Tibial nerve (tissue), 4 donors: ENCODE measurements at regions not wholly inside any gene's neighbourhood (a gene's known extent, or its start where the extent isn't known, plus 50 kb on each side); places are given as distances from the start of the nearest gene placed in this dataset.

Experiments
- DNase-seq, 2 donors: peaks; one replicate each; pipeline ENCODE4 v3.0.0-alpha.2; 2019; ENCODE audit warnings: low spot score in 2 of 2
- H3K27ac ChIP-seq, 4 donors: fragments of 200-600 bp; sonication (generic) in 3 of 4; one replicate each; pipeline ENCODE4 v1.5.1; 2017 to 2019; ENCODE audit warnings: mild to moderate bottlenecking in 1 of 4
- H3K27me3 ChIP-seq, 2 donors: fragments of 200-600 bp; sonication (generic) in 1 of 2; one replicate each; pipeline versions ENCODE4 v1.5.1 to v1.6.0; 2017 to 2019
- H3K36me3 ChIP-seq, 3 donors: fragments of 200-600 bp; sonication (generic); one replicate each; pipeline ENCODE4 v1.5.1; 2018 to 2019
- H3K4me1 ChIP-seq, 4 donors: fragments of 200-600 bp; sonication (generic) in 3 of 4; one replicate each; pipeline ENCODE4 v1.5.1; 2017 to 2019
- H3K4me3 ChIP-seq, 4 donors: fragments of 200-600 bp; sonication (generic) in 3 of 4; one replicate each; pipeline ENCODE4 v1.5.1; 2017 to 2019; ENCODE audit warnings: mild to moderate bottlenecking in 1 of 4, moderate library complexity in 1 of 4
- H3K9me3 ChIP-seq, 4 donors: fragments of 200-600 bp; sonication (generic) in 3 of 4; one replicate each; pipeline ENCODE4 v1.5.1; 2017 to 2019
- EP300 ChIP-seq, 2 donors: sonication (generic); formaldehyde crosslinking; IDR thresholded peaks; one replicate each; pipeline ENCODE4 v1.6.1; 2017; ENCODE audit warnings: antibody characterized with exemption in 2 of 2, mild to moderate bottlenecking in 1 of 2
- POLR2A ChIP-seq, 2 donors: fragments of 450-650 bp; IDR thresholded peaks; one replicate each; pipeline ENCODE4 v1.6.1; 2017; ENCODE audit warnings: antibody characterized with exemption in 2 of 2, mild to moderate bottlenecking in 2 of 2, moderate library complexity in 2 of 2
- WGBS, 2 donors: methylation state at CpG; one replicate each; pipeline ENCODE4 v1.1.5; 2018; 5-methylcytosine and 5-hydroxymethylcytosine counted together
- TF ChIP-seq, protein P1 (sequence below), 5 experiments: fragments of 200-600 bp in 3 of 5; fragments of 450-650 bp in 2 of 5; sonication (generic) in 3 of 5; IDR thresholded peaks; one replicate each; pipeline ENCODE4 v1.5.1; 2016 to 2019; ENCODE audit warnings: antibody characterized with exemption in 5 of 5, mild to moderate bottlenecking in 3 of 5, moderate library complexity in 2 of 5

- H3K27ac ChIP-seq: no peak overlapping the region
- 43 to 50% methylated on average over 5 of the region's 5 CpGs for WGBS, 2 donors
- TF ChIP-seq POLR2A (IDR thresholded peaks at IDR 0.05): no peak
- TF ChIP-seq EP300 (IDR thresholded peaks at IDR 0.05): no peak
- TF ChIP-seq, protein P1, sequence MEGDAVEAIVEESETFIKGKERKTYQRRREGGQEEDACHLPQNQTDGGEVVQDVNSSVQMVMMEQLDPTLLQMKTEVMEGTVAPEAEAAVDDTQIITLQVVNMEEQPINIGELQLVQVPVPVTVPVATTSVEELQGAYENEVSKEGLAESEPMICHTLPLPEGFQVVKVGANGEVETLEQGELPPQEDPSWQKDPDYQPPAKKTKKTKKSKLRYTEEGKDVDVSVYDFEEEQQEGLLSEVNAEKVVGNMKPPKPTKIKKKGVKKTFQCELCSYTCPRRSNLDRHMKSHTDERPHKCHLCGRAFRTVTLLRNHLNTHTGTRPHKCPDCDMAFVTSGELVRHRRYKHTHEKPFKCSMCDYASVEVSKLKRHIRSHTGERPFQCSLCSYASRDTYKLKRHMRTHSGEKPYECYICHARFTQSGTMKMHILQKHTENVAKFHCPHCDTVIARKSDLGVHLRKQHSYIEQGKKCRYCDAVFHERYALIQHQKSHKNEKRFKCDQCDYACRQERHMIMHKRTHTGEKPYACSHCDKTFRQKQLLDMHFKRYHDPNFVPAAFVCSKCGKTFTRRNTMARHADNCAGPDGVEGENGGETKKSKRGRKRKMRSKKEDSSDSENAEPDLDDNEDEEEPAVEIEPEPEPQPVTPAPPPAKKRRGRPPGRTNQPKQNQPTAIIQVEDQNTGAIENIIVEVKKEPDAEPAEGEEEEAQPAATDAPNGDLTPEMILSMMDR (IDR thresholded peaks at IDR 0.05): no peak
- no peaks in the 10 kb centered on the region for H3K27me3 ChIP-seq
- H3K4me3 ChIP-seq: no peak overlapping the region
- no peaks in the 10 kb centered on the region for H3K4me1 ChIP-seq
- DNase-seq: no peak
- no peaks in the 10 kb centered on the region for H3K36me3 ChIP-seq
- no peaks in the 10 kb centered on the region for H3K9me3 ChIP-seq
Observed at GRCh38 chr16:60731329-60732050, 1304.7 kb downstream of the CDH8 start.

- Histone ChIP-seq H3K4me3 (no peak overlapping the region), H3K36me3 (no peaks in the 10 kb centered on the region), H3K27me3 (no peaks in the 10 kb centered on the region), H3K27ac (no peak overlapping the region), H3K4me1 (no peaks in the 10 kb centered on the region), H3K9me3 (no peaks in the 10 kb centered on the region)
- DNase-seq: no peak
- no peak for TF ChIP-seq POLR2A (IDR thresholded peaks at IDR 0.05)
- TF ChIP-seq, protein P1 (IDR thresholded peaks at IDR 0.05): no peak
- TF ChIP-seq EP300 (IDR thresholded peaks at IDR 0.05): no peak
Observed at GRCh38 chr16:60729051-60729450, 1307.2 kb downstream of the CDH8 start.

DNA sequence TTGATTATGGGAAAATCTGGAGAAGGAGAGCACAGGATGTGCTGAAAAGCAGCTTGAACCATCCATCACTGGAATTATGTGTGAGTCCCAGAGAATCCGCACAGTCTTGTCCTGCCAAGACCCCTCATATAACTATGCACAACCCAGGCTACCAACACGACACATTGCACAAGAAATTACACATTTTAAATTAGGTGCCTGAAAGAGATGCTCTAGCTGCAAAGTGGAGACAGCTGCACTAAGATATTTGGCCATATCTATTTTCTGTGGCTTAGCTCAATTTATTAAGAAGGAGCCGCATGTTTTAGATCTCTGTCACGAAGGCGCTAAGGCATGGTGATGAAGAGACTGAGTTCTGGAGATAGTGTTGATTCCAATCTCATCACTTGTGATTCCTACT is 1308.4 kb downstream of the CDH8 start:
- H3K27ac ChIP-seq: no peak overlapping the region
- no peak overlapping the region for H3K4me3 ChIP-seq
- no peak for TF ChIP-seq POLR2A (IDR thresholded peaks at IDR 0.05)
- TF ChIP-seq, protein P1 (IDR thresholded peaks at IDR 0.05): no peak
- no peak for TF ChIP-seq EP300 (IDR thresholded peaks at IDR 0.05)
- no peak for DNase-seq
- WGBS, 2 donors: 86 to 94% methylated on average over 5 of the region's 5 CpGs
- H3K36me3 ChIP-seq: no peaks in the 10 kb centered on the region
- no peaks in the 10 kb centered on the region for H3K27me3 ChIP-seq
- no peaks in the 10 kb centered on the region for H3K9me3 ChIP-seq
- H3K4me1 ChIP-seq: no peaks in the 10 kb centered on the region

- 72 to 88% methylated on average over 2 of the region's 2 CpGs for WGBS, 2 donors
- DNase-seq: no peak
- H3K27me3 ChIP-seq: no peaks in the 10 kb centered on the region
- no peaks in the 10 kb centered on the region for H3K4me1 ChIP-seq
- H3K4me3 ChIP-seq: no peak overlapping the region
- TF ChIP-seq POLR2A (IDR thresholded peaks at IDR 0.05) (no peak), EP300 (IDR thresholded peaks at IDR 0.05) (no peak)
- TF ChIP-seq, protein P1 (IDR thresholded peaks at IDR 0.05): no peak
- H3K36me3 ChIP-seq: no peaks in the 10 kb centered on the region
- H3K9me3 ChIP-seq: peaks cover 0 to 25% (median 0%) of the 10 kb centered on the region in 4 donors
- no peak overlapping the region for H3K27ac ChIP-seq
Observed at GRCh38 chr16:60720060-60720459, 1316.2 kb downstream of the CDH8 start.

- TF ChIP-seq, protein P1 (IDR thresholded peaks at IDR 0.05): no peak
- TF ChIP-seq EP300 (IDR thresholded peaks at IDR 0.05) (no peak), POLR2A (IDR thresholded peaks at IDR 0.05) (no peak)
Observed at GRCh38 chr16:60717808-60718207, 1318.4 kb downstream of the CDH8 start.

More at GRCh38 chr16:60717808-60718207, 1318.4 kb downstream of the CDH8 start:
- 73 to 80% methylated on average over 2 of the region's 2 CpGs for WGBS, 2 donors
- peaks cover 0 to 25% (median 0%) of the 10 kb centered on the region in 4 donors for H3K9me3 ChIP-seq
- H3K27ac ChIP-seq: no peak overlapping the region
- H3K27me3 ChIP-seq: no peaks in the 10 kb centered on the region
- no peak for DNase-seq
- H3K4me3 ChIP-seq: no peak overlapping the region
- no peaks in the 10 kb centered on the region for H3K36me3 ChIP-seq
- H3K4me1 ChIP-seq: no peaks in the 10 kb centered on the region
